GM23248 (cell line): ENCODE measurements at regions not wholly inside any gene's neighbourhood (a gene's known extent, or its start where the extent isn't known, plus 50 kb on each side); places are given as distances from the start of the nearest gene placed in this dataset.

Experiments used
- DNase-seq: peaks from one replicate; pipeline ENCODE4 v3.0.0-alpha.2; 2015
- H2AFZ ChIP-seq: fragments of 200-600 bp; sonication (generic); 2 replicates; pipeline ENCODE4 v1.6.1; 2016; ENCODE audit warnings: antibody characterized with exemption
- H3F3A ChIP-seq: fragments of 200-600 bp; sonication (generic); 2 replicates; pipeline ENCODE4 v1.6.1; 2016; ENCODE audit warnings: mild to moderate bottlenecking, antibody characterized with exemption, mixed run types; ENCODE audit not compliant: insufficient read depth
- H3K27ac ChIP-seq: fragments of 200-600 bp; sonication (generic); 2 replicates; pipeline ENCODE4 v1.5.1; 2016; ENCODE audit warnings: mild to moderate bottlenecking
- H3K27me3 ChIP-seq: fragments of 200-600 bp; sonication (generic); replicated peaks from 2 replicates; pipeline ENCODE4 v1.6.1; 2016; ENCODE audit warnings: mild to moderate bottlenecking; ENCODE audit not compliant: insufficient read depth
- H3K36me3 ChIP-seq: fragments of 200-600 bp; sonication (generic); 2 replicates; pipeline ENCODE4 v1.6.1; 2016; ENCODE audit warnings: low read depth, mild to moderate bottlenecking
- H3K4me1 ChIP-seq: fragments of 200-600 bp; sonication (generic); 2 replicates; pipeline ENCODE4 v1.6.1; 2016; ENCODE audit warnings: mild to moderate bottlenecking; ENCODE audit not compliant: insufficient read depth
- H3K4me2 ChIP-seq: fragments of 200-600 bp; sonication (generic); one replicate; pipeline ENCODE4 v1.6.1; 2016; ENCODE audit warnings: mild to moderate bottlenecking; ENCODE audit not compliant: unreplicated experiment
- H3K4me3 ChIP-seq: fragments of 200-600 bp; sonication (generic); 2 replicates; pipeline ENCODE4 v1.5.1; 2016; ENCODE audit warnings: mild to moderate bottlenecking
- H3K79me2 ChIP-seq: fragments of 200-600 bp; sonication (generic); 2 replicates; pipeline ENCODE4 v1.6.1; 2016; ENCODE audit warnings: mild to moderate bottlenecking; ENCODE audit not compliant: insufficient read depth
- H3K9ac ChIP-seq: fragments of 200-600 bp; sonication (generic); 2 replicates; pipeline ENCODE4 v1.6.1; 2016; ENCODE audit warnings: mild to moderate bottlenecking
- H3K9me2 ChIP-seq: fragments of 200-600 bp; sonication (generic); 2 replicates; pipeline ENCODE4 v1.6.1; 2016; ENCODE audit warnings: mixed run types, mild to moderate bottlenecking, moderate library complexity; ENCODE audit not compliant: insufficient read depth
- H3K9me3 ChIP-seq: fragments of 200-600 bp; sonication (generic); one replicate; pipeline ENCODE4 v1.6.1; 2017; ENCODE audit warnings: low read depth
- H4K20me1 ChIP-seq: fragments of 200-600 bp; sonication (generic); 2 replicates; pipeline ENCODE4 v1.6.0; 2016; ENCODE audit not compliant: insufficient read depth
- EZH2 ChIP-seq: fragments of 200-600 bp; sonication (generic); IDR thresholded peaks from 2 replicates; pipeline ENCODE4 v1.6.1; 2018; ENCODE audit warnings: antibody characterized with exemption, mild to moderate bottlenecking; ENCODE audit not compliant: insufficient read depth, poor library complexity, severe bottlenecking
- EZH2phosphoT487 ChIP-seq: fragments of 200-600 bp; sonication (generic); IDR thresholded peaks from 2 replicates; pipeline ENCODE4 v1.6.1; 2018; ENCODE audit warnings: antibody characterized with exemption, moderate library complexity, mild to moderate bottlenecking, low read depth; ENCODE audit not compliant: insufficient read depth
- WGBS, 2 experiments: methylation state at CpG; one replicate each; pipeline ENCODE4 v1.1.6; 2015 to 2017; ENCODE audit warnings: low lambda C conversion rate in 2 of 2, low coverage in 1 of 2; ENCODE audit errors: missing lambda C conversion rate in 2 of 2; 5-methylcytosine and 5-hydroxymethylcytosine counted together
- in situ Hi-C: fragments of 300-500 bp; cut with MboI; formaldehyde crosslinking; loops from 2 replicates; pipeline ENCODE4 v1.15.0; 2020

DNA sequence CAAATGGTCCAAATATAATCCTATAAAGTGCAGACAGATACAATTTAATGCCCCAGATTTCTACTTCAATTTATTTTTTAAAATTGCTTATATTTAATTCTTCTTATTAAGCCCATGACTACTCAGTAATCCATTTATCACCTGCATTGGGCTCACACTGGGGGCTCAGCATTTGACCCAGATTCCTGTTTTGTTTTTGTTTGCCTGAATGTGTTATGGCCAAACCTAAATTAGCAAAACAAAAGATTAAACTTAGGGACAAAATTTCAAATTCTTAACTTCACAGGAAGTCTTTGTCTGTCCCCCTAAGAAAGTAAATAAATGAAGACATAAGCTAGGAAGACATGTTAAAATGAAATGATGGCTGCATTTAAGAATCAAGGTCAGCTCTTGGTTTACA, 322.3 kb downstream of the RMST start:
- Histone ChIP-seq H3K79me2 (no peaks in the 10 kb centered on the region), H3K27ac (no peak overlapping the region), H3K4me2 (no peak overlapping the region), H3K36me3 (no peaks in the 10 kb centered on the region), H3K4me3 (no peak overlapping the region), H4K20me1 (no peaks in the 10 kb centered on the region), H2AFZ (no peak overlapping the region), H3F3A (no peaks in the 10 kb centered on the region), H3K4me1 (no peaks in the 10 kb centered on the region), H3K27me3 (no peaks in the 10 kb centered on the region), H3K9ac (no peak overlapping the region), H3K9me2 (no peaks in the 10 kb centered on the region), H3K9me3 (no peaks in the 10 kb centered on the region)
- TF ChIP-seq EZH2phosphoT487: no peak
- TF ChIP-seq EZH2: no peak
- no peak for DNase-seq
- in situ Hi-C loops: no loop called here

DNA sequence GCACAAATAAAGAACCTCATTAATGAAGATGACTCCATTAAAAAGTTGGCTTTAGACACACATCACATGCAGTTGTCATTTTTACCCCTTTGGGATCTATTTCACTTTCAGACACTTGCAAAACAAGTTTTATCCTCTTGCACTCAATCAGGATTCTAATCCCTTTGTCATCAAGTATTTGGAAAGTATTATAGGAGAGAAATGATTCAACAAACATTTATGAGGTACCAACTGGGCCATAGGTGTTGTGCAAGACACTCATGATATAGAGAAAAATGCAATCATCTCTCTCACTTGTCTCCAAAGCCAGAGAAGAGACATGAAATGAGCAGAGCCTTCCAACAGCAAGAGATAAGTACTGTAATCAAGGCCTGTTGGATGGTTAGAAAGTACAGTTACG, 327.7 kb downstream of the RMST start:
- Histone ChIP-seq H3K36me3 (no peaks in the 10 kb centered on the region), H3K4me1 (no peaks in the 10 kb centered on the region), H3K27ac (no peak overlapping the region), H3K4me3 (no peak overlapping the region), H4K20me1 (no peaks in the 10 kb centered on the region), H3K27me3 (no peaks in the 10 kb centered on the region), H3K79me2 (no peaks in the 10 kb centered on the region), H3F3A (no peaks in the 10 kb centered on the region), H3K9me2 (no peaks in the 10 kb centered on the region), H3K4me2 (no peak overlapping the region), H2AFZ (no peak overlapping the region), H3K9me3 (no peaks in the 10 kb centered on the region), H3K9ac (no peak overlapping the region)
- in situ Hi-C loops: no loop called here
- WGBS, 2 experiments: 21 to 26% methylated on average over 1 of the region's 1 CpG
- no peak for DNase-seq
- TF ChIP-seq EZH2phosphoT487 (no peak), EZH2 (no peak)

DNA sequence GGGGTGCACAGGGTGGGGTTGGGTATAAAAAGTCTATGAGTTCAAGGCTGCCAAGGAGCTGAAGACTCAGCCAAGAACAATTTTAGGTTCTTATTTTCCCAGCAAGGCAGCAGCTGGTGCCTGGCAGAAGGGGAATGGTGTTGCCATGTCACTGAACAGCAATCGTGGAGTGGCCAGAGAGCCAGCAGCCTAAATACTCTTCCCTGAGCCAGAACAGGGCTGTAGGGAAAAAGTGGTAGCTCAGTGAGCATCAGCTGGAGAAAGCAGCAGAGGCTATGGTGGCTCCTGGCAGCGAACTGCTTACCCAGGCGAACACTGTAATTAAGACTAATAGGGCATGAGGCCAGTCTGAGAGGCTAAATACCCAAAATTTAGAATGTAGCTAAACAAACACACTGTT, 334.9 kb downstream of the RMST start:
- Histone ChIP-seq H3K27me3 (no peaks in the 10 kb centered on the region), H2AFZ (no peak overlapping the region), H3K4me3 (no peak overlapping the region), H3K9ac (no peak overlapping the region), H3F3A (no peaks in the 10 kb centered on the region), H3K9me3 (no peaks in the 10 kb centered on the region), H3K36me3 (no peaks in the 10 kb centered on the region), H3K4me2 (no peak overlapping the region), H3K27ac (no peak overlapping the region), H3K4me1 (no peaks in the 10 kb centered on the region), H4K20me1 (no peaks in the 10 kb centered on the region), H3K79me2 (no peaks in the 10 kb centered on the region), H3K9me2 (no peaks in the 10 kb centered on the region)
- no peak for TF ChIP-seq EZH2phosphoT487
- TF ChIP-seq EZH2: no peak
- in situ Hi-C loops: no loop called here
- no peak for DNase-seq
- WGBS, 2 experiments: 42 to 52% methylated on average over 3 of the region's 3 CpGs

DNA sequence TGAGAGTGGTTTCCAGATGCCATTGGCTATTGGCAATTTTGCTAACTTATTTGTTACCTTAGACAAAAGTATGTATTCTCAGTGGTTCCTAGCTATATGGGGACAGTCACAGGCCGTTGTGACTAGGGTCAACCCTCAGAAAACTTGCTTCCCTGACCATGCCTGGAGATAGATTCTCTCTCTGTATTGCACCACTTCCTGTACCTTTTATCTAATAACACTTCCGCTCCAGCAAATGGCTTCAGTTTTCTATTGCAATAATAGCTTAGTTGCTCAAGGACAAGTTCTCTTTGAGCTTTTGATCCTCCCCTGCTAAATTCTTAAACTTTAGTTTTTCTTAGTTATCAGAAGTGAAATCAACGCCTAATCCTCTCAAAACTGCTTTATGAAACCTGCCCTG, 338.0 kb downstream of the RMST start:
- Histone ChIP-seq H3K9ac (no peak overlapping the region), H3K4me1 (no peaks in the 10 kb centered on the region), H3K79me2 (no peaks in the 10 kb centered on the region), H3K27me3 (no peaks in the 10 kb centered on the region), H3K27ac (no peak overlapping the region), H2AFZ (no peak overlapping the region), H3K4me3 (no peak overlapping the region), H3K4me2 (no peak overlapping the region), H3K9me2 (no peaks in the 10 kb centered on the region), H3F3A (no peaks in the 10 kb centered on the region), H3K36me3 (no peaks in the 10 kb centered on the region), H4K20me1 (no peaks in the 10 kb centered on the region), H3K9me3 (no peaks in the 10 kb centered on the region)
- 19 to 26% methylated on average over 3 of the region's 3 CpGs for WGBS, 2 experiments
- no peak for TF ChIP-seq EZH2
- TF ChIP-seq EZH2phosphoT487: no peak
- DNase-seq: no peak
- in situ Hi-C loops: no loop called here

DNA sequence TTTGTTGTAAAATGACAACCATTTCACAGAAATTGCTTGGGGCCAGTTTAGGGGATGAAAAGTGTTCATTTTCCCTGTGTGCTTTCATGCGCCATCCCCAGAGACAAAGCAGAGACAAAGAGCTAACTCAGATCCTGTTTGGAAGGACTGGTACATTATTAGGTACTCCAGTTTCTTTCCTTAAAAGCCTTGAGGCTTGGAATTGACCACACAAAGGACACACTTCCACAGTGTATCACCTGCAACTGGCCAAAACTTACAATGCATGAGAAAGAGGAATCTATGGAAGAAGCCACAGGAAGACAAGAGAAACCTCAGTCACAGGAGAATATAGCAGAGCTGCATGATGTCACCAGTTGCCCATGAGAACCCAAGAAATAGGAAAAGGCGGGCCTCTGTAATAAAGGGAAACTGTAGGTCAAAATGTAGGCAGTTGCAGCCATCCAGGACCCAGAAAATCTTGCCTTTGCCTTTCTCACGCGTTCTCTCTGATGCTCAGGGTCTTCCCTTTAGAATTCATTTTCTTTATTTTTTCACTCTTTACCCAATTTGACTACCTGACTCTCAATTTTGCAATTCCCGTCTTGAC, 339.0 kb downstream of the RMST start:
- in situ Hi-C loops: no loop called here
- no peaks in the 10 kb centered on the region for H3K9me3 ChIP-seq
- no peak for DNase-seq
- H3K4me2 ChIP-seq: no peak overlapping the region
- no peaks in the 10 kb centered on the region for H3K79me2 ChIP-seq
- H3F3A ChIP-seq: no peaks in the 10 kb centered on the region
- TF ChIP-seq EZH2phosphoT487: no peak
- TF ChIP-seq EZH2: no peak
- H4K20me1 ChIP-seq: no peaks in the 10 kb centered on the region
- no peaks in the 10 kb centered on the region for H3K27me3 ChIP-seq
- no peaks in the 10 kb centered on the region for H3K36me3 ChIP-seq
- H3K9ac ChIP-seq: no peak overlapping the region
- 32 to 37% methylated on average over 5 of the region's 5 CpGs for WGBS, 2 experiments
- no peak overlapping the region for H3K27ac ChIP-seq
- no peaks in the 10 kb centered on the region for H3K4me1 ChIP-seq
- H2AFZ ChIP-seq: no peak overlapping the region
- H3K4me3 ChIP-seq: no peak overlapping the region
- no peaks in the 10 kb centered on the region for H3K9me2 ChIP-seq
